GM23338 (cell line): ENCODE measurements at regions not wholly inside any gene's neighbourhood (a gene's known extent, or its start where the extent isn't known, plus 50 kb on each side); places are given as distances from the start of the nearest gene placed in this dataset.

ENCODE experiments used
- CREB1 ChIP-seq: fragments of 250-450 bp; sonication (Bioruptor Pico); IDR thresholded peaks from 2 replicates; pipeline ENCODE4 v1.5.0; 2020; ENCODE audit warnings: low read depth, mild to moderate bottlenecking, moderate library complexity
- EZH2 ChIP-seq: fragments of 200-600 bp; sonication (generic); IDR thresholded peaks from one replicate; pipeline ENCODE4 v1.8.0; 2017; ENCODE audit warnings: antibody characterized with exemption, mild to moderate bottlenecking, low read depth; ENCODE audit not compliant: unreplicated experiment
- EZH2phosphoT487 ChIP-seq: fragments of 200-600 bp; sonication (generic); IDR thresholded peaks from one replicate; pipeline ENCODE4 v1.8.1; 2018; ENCODE audit warnings: antibody characterized with exemption; ENCODE audit not compliant: unreplicated experiment
- JUNB ChIP-seq: IDR thresholded peaks from one replicate; pipeline ENCODE4 v1.6.1; 2016; ENCODE audit warnings: antibody characterized with exemption; ENCODE audit not compliant: unreplicated experiment
- NANOG ChIP-seq: IDR thresholded peaks from 2 replicates; pipeline ENCODE4 v1.6.1; 2016; ENCODE audit warnings: antibody characterized with exemption, borderline replicate concordance
- POLR2AphosphoS5 ChIP-seq: IDR thresholded peaks from 2 replicates; pipeline ENCODE4 v1.6.1; 2016; ENCODE audit warnings: antibody characterized with exemption, low read depth
- STAT1 ChIP-seq: IDR thresholded peaks from one replicate; pipeline ENCODE4 v1.6.1; 2016; ENCODE audit warnings: antibody characterized with exemption; ENCODE audit not compliant: unreplicated experiment
- ZNF114 ChIP-seq: fragments of 250-450 bp; sonication (Bioruptor Pico); IDR thresholded peaks from 2 replicates; pipeline ENCODE4 v1.5.0; 2020; ENCODE audit warnings: mild to moderate bottlenecking, moderate library complexity
- ZNF331 ChIP-seq: fragments of 250-450 bp; sonication (Bioruptor Pico); IDR thresholded peaks from 2 replicates; pipeline ENCODE4 v1.5.0; 2020; ENCODE audit warnings: low read depth, mild to moderate bottlenecking, moderate library complexity
- TF ChIP-seq, protein P1 (sequence below), 2 experiments: fragments of 200-600 bp in 1 of 2; sonication (generic) in 1 of 2; conservative IDR thresholded peaks; 2 replicates each; pipeline versions ENCODE4 v1.5.1 to v1.6.1; 2016 to 2017; ENCODE audit warnings: antibody characterized with exemption in 2 of 2, low read depth in 2 of 2, mild to moderate bottlenecking in 2 of 2, moderate library complexity in 1 of 2
- TF ChIP-seq, protein P2 (sequence below): IDR thresholded peaks from one replicate; pipeline ENCODE4 v1.6.1; 2018; ENCODE audit warnings: antibody characterized with exemption; ENCODE audit not compliant: unreplicated experiment
- TF ChIP-seq, protein P3 (sequence below): IDR thresholded peaks from 2 replicates; pipeline ENCODE4 v1.6.1; 2016; ENCODE audit warnings: antibody characterized with exemption

DNA sequence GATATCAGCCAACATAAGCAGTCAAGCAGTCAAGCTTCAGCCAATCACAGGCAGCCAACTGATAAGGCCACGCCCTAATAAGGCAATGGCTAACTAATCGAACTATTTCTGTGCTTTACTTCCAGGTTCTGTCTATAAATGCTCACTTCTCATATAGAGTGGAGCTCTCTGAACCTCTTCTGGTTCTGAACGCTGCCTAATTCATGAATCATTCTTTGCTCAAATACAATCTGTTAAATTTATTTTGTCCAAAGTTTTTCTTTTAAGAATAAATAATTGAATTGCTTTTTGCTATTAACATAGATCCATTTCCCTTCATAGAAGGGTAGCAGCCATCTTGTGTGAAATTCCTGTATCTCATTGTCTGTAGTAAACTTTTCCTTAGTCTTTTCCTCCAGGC lies 97.9 kb upstream of the TMEM72 start:
- TF ChIP-seq, protein P1, sequence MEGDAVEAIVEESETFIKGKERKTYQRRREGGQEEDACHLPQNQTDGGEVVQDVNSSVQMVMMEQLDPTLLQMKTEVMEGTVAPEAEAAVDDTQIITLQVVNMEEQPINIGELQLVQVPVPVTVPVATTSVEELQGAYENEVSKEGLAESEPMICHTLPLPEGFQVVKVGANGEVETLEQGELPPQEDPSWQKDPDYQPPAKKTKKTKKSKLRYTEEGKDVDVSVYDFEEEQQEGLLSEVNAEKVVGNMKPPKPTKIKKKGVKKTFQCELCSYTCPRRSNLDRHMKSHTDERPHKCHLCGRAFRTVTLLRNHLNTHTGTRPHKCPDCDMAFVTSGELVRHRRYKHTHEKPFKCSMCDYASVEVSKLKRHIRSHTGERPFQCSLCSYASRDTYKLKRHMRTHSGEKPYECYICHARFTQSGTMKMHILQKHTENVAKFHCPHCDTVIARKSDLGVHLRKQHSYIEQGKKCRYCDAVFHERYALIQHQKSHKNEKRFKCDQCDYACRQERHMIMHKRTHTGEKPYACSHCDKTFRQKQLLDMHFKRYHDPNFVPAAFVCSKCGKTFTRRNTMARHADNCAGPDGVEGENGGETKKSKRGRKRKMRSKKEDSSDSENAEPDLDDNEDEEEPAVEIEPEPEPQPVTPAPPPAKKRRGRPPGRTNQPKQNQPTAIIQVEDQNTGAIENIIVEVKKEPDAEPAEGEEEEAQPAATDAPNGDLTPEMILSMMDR (conservative IDR thresholded peaks at IDR 0.05; ENCODE audit: low read depth in 2 of 2), result no peak
- TF ChIP-seq CREB1 (CRISPR knock-in tag), result no peak
- TF ChIP-seq ZNF114, result no peak
- no peak for TF ChIP-seq EZH2phosphoT487
- TF ChIP-seq, protein P2, sequence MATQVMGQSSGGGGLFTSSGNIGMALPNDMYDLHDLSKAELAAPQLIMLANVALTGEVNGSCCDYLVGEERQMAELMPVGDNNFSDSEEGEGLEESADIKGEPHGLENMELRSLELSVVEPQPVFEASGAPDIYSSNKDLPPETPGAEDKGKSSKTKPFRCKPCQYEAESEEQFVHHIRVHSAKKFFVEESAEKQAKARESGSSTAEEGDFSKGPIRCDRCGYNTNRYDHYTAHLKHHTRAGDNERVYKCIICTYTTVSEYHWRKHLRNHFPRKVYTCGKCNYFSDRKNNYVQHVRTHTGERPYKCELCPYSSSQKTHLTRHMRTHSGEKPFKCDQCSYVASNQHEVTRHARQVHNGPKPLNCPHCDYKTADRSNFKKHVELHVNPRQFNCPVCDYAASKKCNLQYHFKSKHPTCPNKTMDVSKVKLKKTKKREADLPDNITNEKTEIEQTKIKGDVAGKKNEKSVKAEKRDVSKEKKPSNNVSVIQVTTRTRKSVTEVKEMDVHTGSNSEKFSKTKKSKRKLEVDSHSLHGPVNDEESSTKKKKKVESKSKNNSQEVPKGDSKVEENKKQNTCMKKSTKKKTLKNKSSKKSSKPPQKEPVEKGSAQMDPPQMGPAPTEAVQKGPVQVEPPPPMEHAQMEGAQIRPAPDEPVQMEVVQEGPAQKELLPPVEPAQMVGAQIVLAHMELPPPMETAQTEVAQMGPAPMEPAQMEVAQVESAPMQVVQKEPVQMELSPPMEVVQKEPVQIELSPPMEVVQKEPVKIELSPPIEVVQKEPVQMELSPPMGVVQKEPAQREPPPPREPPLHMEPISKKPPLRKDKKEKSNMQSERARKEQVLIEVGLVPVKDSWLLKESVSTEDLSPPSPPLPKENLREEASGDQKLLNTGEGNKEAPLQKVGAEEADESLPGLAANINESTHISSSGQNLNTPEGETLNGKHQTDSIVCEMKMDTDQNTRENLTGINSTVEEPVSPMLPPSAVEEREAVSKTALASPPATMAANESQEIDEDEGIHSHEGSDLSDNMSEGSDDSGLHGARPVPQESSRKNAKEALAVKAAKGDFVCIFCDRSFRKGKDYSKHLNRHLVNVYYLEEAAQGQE, result no peak
- no peak for TF ChIP-seq EZH2
- no peak for TF ChIP-seq POLR2AphosphoS5
- TF ChIP-seq ZNF331 (CRISPR knock-in tag), result no peak
- TF ChIP-seq JUNB, result no peak
- TF ChIP-seq STAT1, result no peak
- TF ChIP-seq, protein P3, sequence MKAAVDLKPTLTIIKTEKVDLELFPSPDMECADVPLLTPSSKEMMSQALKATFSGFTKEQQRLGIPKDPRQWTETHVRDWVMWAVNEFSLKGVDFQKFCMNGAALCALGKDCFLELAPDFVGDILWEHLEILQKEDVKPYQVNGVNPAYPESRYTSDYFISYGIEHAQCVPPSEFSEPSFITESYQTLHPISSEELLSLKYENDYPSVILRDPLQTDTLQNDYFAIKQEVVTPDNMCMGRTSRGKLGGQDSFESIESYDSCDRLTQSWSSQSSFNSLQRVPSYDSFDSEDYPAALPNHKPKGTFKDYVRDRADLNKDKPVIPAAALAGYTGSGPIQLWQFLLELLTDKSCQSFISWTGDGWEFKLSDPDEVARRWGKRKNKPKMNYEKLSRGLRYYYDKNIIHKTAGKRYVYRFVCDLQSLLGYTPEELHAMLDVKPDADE, result no peak
- no peak for TF ChIP-seq NANOG
